Neural cell (in vitro differentiated cells): ENCODE measurements at regions not wholly inside any gene's neighbourhood (a gene's known extent, or its start where the extent isn't known, plus 50 kb on each side); places are given as distances from the start of the nearest gene placed in this dataset.

Experiments
- H2AFZ ChIP-seq: fragments of 200-600, 300-800 bp; sonication (generic), shearing (Covaris generic); 2 replicates; pipeline ENCODE4 v1.6.0; 2014; ENCODE audit warnings: low read depth, mild to moderate bottlenecking, antibody characterized with exemption, low read length, moderate library complexity
- H3F3A ChIP-seq: fragments of 200-600 bp; shearing (Covaris generic); 2 replicates; pipeline ENCODE4 v1.6.1; 2016; ENCODE audit warnings: mild to moderate bottlenecking, moderate library complexity, mixed read lengths, antibody characterized with exemption, low read length; ENCODE audit not compliant: insufficient read depth, poor library complexity, severe bottlenecking
- H3K27ac ChIP-seq: fragments of 200-600, 300-800 bp; sonication (generic), shearing (Covaris generic); 2 replicates; pipeline ENCODE4 v1.5.1; 2014; ENCODE audit warnings: mild to moderate bottlenecking, low read length, moderate library complexity
- H3K27me3 ChIP-seq: fragments of 300-800, 200-600 bp; sonication (generic), shearing (Covaris generic); 2 replicates; pipeline ENCODE4 v1.6.0; 2014; ENCODE audit warnings: mild to moderate bottlenecking, low read depth, low read length, moderate library complexity; ENCODE audit not compliant: insufficient read depth
- H3K36me3 ChIP-seq: fragments of 300-800, 200-600 bp; sonication (generic), shearing (Covaris generic); 2 replicates; pipeline ENCODE4 v1.5.1; 2014; ENCODE audit warnings: mild to moderate bottlenecking, antibody characterized with exemption, low read length, moderate library complexity; ENCODE audit not compliant: insufficient read depth
- H3K4me2 ChIP-seq: fragments of 300-800, 200-600 bp; sonication (generic), shearing (Covaris generic); 2 replicates; pipeline ENCODE4 v1.6.0; 2014; ENCODE audit warnings: mild to moderate bottlenecking, low read length
- H3K4me3 ChIP-seq: fragments of 300-800, 200-600 bp; sonication (generic), shearing (Covaris generic); 2 replicates; pipeline ENCODE4 v1.5.1; 2014; ENCODE audit warnings: mild to moderate bottlenecking, low read length, moderate library complexity
- H3K79me2 ChIP-seq: fragments of 200-600 bp; shearing (Covaris generic); replicated peaks from 2 replicates; pipeline ENCODE4 v1.6.0; 2014; ENCODE audit warnings: mild to moderate bottlenecking, low read length, moderate library complexity; ENCODE audit not compliant: insufficient read depth
- H3K9ac ChIP-seq: fragments of 300-800, 200-600 bp; sonication (generic), shearing (Covaris generic); 2 replicates; pipeline ENCODE4 v1.6.1; 2016; ENCODE audit warnings: mild to moderate bottlenecking, low read length, mixed read lengths
- H3K9me2 ChIP-seq: fragments of 200-600 bp; shearing (Covaris generic); 2 replicates; pipeline ENCODE4 v1.6.1; 2016; ENCODE audit warnings: mild to moderate bottlenecking, low read length, mixed read lengths; ENCODE audit not compliant: insufficient read depth
- H3K9me3 ChIP-seq: fragments of 200-600, 300-800 bp; sonication (generic), shearing (Covaris generic); 2 replicates; pipeline ENCODE4 v1.6.1; 2016; ENCODE audit warnings: mild to moderate bottlenecking, mixed run types, low read length, moderate library complexity, mixed read lengths
- H4K20me1 ChIP-seq: fragments of 200-600 bp; shearing (Covaris generic); 2 replicates; pipeline ENCODE4 v1.6.1; 2016; ENCODE audit warnings: mild to moderate bottlenecking, mixed run types; ENCODE audit not compliant: insufficient read depth
- CTCF ChIP-seq: fragments of 450-650 bp; IDR thresholded peaks from 2 replicates; pipeline ENCODE4 v1.5.1; 2014; ENCODE audit warnings: antibody characterized with exemption, mild to moderate bottlenecking, moderate library complexity; ENCODE audit not compliant: poor library complexity, severe bottlenecking
- EP300 ChIP-seq: fragments of 450-650 bp; conservative IDR thresholded peaks from 2 replicates; pipeline ENCODE4 v1.6.1; 2014; ENCODE audit warnings: antibody characterized with exemption, mild to moderate bottlenecking, moderate library complexity; ENCODE audit not compliant: poor library complexity, severe bottlenecking
- EZH2 ChIP-seq: fragments of 200-600, 300-800 bp; shearing (Covaris generic), sonication (generic); IDR thresholded peaks from 2 replicates; pipeline ENCODE4 v1.6.1; 2014; ENCODE audit warnings: antibody characterized with exemption, low read length, borderline replicate concordance, mild to moderate bottlenecking; ENCODE audit not compliant: insufficient read depth, poor library complexity, severe bottlenecking
- MXI1 ChIP-seq: fragments of 450-650 bp; conservative IDR thresholded peaks from 2 replicates; pipeline ENCODE4 v1.6.1; 2014; ENCODE audit warnings: antibody characterized with exemption, mild to moderate bottlenecking; ENCODE audit not compliant: poor library complexity, severe bottlenecking
- POLR2AphosphoS5 ChIP-seq: IDR thresholded peaks from 2 replicates; pipeline ENCODE4 v1.6.1; 2012
- RAD21 ChIP-seq: fragments of 450-650 bp; conservative IDR thresholded peaks from 2 replicates; pipeline ENCODE4 v1.6.1; 2014; ENCODE audit warnings: antibody characterized with exemption, mild to moderate bottlenecking, moderate library complexity
- REST ChIP-seq: IDR thresholded peaks from 2 replicates; pipeline ENCODE4 v1.6.1; 2012; ENCODE audit warnings: borderline replicate concordance
- SMC3 ChIP-seq: fragments of 450-650 bp; conservative IDR thresholded peaks from 2 replicates; pipeline ENCODE4 v1.6.1; 2014; ENCODE audit warnings: antibody characterized with exemption, mild to moderate bottlenecking, moderate library complexity; ENCODE audit not compliant: poor library complexity
- TAF1 ChIP-seq: IDR thresholded peaks from 2 replicates; pipeline ENCODE4 v1.6.1; 2012; ENCODE audit warnings: low read depth

GRCh38 chr17:56690441-56691291 is 97.2 kb downstream of the NOG start:
- no peaks in the 10 kb centered on the region for H3K9me2 ChIP-seq
- H2AFZ ChIP-seq, result no peak overlapping the region
- H3K9me3 ChIP-seq, result no peaks in the 10 kb centered on the region
- no peaks in the 10 kb centered on the region for H3F3A ChIP-seq
- H3K4me2 ChIP-seq, result no peak overlapping the region
- H3K36me3 ChIP-seq, result no peaks in the 10 kb centered on the region
- no peak overlapping the region for H3K27ac ChIP-seq
- TF ChIP-seq REST, result no peak
- no peak for TF ChIP-seq CTCF
- TF ChIP-seq POLR2AphosphoS5, result no peak
- TF ChIP-seq EZH2, result no peak
- TF ChIP-seq MXI1, result no peak
- no peaks in the 10 kb centered on the region for H3K79me2 ChIP-seq
- H3K27me3 ChIP-seq, result no peaks in the 10 kb centered on the region
- H3K9ac ChIP-seq, result no peak overlapping the region
- H3K4me3 ChIP-seq, result no peak overlapping the region
- no peaks in the 10 kb centered on the region for H4K20me1 ChIP-seq

GRCh38 chr17:56694825-56695224 is 101.3 kb downstream of the NOG start:
- TF ChIP-seq EZH2 (no peak), MXI1 (no peak), TAF1 (no peak), POLR2AphosphoS5 (no peak), RAD21 (no peak), CTCF (no peak), EP300 (no peak), SMC3 (no peak), REST (no peak)
- Histone ChIP-seq H3K36me3 (no peaks in the 10 kb centered on the region), H3K9me3 (no peaks in the 10 kb centered on the region)

More at GRCh38 chr17:56694825-56695224, 101.3 kb downstream of the NOG start:
- no peaks in the 10 kb centered on the region for H4K20me1 ChIP-seq
- no peaks in the 10 kb centered on the region for H3K79me2 ChIP-seq
- H3K27ac ChIP-seq, result no peak overlapping the region
- H3K4me2 ChIP-seq, result no peak overlapping the region
- H3K9ac ChIP-seq, result no peak overlapping the region
- no peaks in the 10 kb centered on the region for H3K27me3 ChIP-seq
- no peaks in the 10 kb centered on the region for H3F3A ChIP-seq
- H2AFZ ChIP-seq, result no peak overlapping the region
- no peak overlapping the region for H3K4me3 ChIP-seq
- no peaks in the 10 kb centered on the region for H3K9me2 ChIP-seq
